ENCODE measurements at regions not wholly inside any gene's neighbourhood (a gene's known extent, or its start where the extent isn't known, plus 50 kb on each side); places are given as distances from the start of the nearest gene placed in this dataset.

DNA sequence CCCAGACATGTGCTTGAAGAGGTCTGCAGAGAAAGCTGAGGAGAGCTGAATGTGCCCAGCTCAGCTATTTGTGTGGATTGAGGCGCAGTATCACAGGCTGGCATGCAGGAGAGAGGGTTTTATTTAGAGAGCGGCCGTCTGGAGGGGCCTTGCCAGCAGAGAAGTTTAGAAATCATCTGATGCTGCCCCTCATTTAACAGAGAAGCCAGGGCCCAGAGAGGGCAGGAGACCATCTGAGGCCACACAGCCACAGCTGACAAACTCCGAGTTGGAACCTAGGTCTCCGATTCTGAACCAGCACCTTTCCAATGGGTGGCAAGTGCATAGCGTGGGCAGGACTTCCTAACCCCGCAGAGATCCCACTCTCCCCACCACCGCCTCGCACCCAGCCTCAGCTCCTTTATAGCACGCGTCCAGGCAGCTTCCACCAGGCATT lies 101.0 kb downstream of the LSM3 start:
- DNase-seq (ENCODE audit: low read depth): no peak
- TF ChIP-seq, protein P1, sequence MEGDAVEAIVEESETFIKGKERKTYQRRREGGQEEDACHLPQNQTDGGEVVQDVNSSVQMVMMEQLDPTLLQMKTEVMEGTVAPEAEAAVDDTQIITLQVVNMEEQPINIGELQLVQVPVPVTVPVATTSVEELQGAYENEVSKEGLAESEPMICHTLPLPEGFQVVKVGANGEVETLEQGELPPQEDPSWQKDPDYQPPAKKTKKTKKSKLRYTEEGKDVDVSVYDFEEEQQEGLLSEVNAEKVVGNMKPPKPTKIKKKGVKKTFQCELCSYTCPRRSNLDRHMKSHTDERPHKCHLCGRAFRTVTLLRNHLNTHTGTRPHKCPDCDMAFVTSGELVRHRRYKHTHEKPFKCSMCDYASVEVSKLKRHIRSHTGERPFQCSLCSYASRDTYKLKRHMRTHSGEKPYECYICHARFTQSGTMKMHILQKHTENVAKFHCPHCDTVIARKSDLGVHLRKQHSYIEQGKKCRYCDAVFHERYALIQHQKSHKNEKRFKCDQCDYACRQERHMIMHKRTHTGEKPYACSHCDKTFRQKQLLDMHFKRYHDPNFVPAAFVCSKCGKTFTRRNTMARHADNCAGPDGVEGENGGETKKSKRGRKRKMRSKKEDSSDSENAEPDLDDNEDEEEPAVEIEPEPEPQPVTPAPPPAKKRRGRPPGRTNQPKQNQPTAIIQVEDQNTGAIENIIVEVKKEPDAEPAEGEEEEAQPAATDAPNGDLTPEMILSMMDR (IDR thresholded peaks at IDR 0.05; ENCODE audit: insufficient read depth, low read depth, low read length): no peak
- no peak overlapping the region for H3K4me3 ChIP-seq (ENCODE audit: low read depth, low read length)

DNA sequence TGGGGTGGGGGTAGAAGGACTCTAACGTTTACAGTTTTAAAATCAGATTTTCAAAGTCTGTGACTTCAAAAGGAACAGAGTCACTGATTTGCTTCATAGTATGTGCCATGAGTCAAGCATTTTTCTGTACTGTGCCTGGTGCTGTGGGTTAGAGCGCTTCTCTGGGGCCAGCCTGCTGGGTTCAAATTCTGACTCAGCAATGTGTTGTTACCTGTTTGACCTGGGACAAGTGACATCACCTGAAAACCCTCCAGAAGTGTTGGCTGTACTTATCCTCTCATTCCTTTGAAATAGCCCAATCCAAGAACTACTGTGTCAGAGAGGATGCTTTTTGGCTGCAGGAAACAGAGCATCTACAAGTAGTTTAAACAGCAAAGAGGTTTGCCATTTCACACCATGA lies 101.7 kb downstream of the LSM3 start:
- no peak overlapping the region for H3K4me3 ChIP-seq (ENCODE audit: low read depth, low read length)
- TF ChIP-seq, protein P1 (IDR thresholded peaks at IDR 0.05; ENCODE audit: insufficient read depth, low read depth, low read length): no peak
- DNase-seq (ENCODE audit: low read depth): no peak

DNA sequence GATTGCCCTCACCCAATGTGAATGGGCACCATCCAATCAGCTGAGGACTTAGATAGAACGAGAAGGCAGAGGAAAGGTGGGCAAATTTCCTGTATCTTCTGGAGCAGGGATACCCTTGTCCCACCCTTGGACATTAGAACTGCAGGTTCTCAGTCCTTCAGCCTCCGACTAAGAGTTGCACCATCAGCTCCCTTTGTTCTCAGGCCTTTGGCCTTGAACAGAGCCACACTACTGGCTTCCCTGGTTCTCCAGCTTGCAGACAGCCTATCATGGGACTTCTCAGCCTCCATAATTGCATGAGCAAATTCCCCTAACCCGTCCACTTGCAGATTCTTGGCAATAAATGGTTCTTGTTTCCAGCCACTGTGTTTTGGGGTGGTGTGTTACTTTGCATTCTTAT lies 102.4 kb downstream of the LSM3 start:
- no peak for DNase-seq (ENCODE audit: low read depth)
- TF ChIP-seq, protein P1 (IDR thresholded peaks at IDR 0.05; ENCODE audit: insufficient read depth, low read depth, low read length): no peak
- no peak overlapping the region for H3K4me3 ChIP-seq (ENCODE audit: low read depth, low read length)

DNA sequence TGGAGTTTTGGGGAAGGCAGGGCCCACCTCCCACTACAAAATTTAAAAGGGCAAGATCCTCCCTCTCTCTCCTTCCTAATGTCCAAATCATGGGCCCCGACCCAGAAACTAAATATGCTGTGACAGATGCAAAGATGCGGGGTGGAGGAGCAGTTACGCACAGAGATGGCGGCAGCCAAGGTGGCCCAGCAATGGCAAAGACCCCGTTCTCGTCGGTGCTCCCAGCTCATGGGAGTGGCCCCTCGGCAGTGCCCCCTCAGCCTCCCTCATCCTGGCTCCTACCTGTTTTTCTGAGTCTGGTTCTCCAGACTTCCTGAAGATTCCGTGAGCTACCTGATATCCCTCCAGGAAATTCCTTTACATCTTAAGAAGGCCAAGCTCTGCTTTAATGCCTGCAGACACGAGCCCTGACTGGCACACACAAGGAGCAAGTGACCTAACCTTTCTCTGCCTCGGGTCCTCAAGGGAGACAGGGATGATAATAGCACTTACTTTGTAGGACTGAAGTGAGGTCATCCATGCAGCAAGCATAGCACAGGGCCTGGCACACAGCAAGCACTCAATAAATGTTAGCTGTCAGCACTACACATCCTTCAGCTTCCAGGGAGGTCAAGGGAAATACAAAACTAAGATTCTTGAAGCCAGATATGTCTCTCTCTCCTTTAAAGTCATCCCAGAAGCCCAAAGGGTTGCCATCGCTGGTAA lies 103.5 kb downstream of the LSM3 start:
- no peak overlapping the region for H3K4me3 ChIP-seq (ENCODE audit: low read depth, low read length)
- TF ChIP-seq, protein P1 (IDR thresholded peaks at IDR 0.05; ENCODE audit: insufficient read depth, low read depth, low read length): no peak
- DNase-seq (ENCODE audit: low read depth): no peak

DNA sequence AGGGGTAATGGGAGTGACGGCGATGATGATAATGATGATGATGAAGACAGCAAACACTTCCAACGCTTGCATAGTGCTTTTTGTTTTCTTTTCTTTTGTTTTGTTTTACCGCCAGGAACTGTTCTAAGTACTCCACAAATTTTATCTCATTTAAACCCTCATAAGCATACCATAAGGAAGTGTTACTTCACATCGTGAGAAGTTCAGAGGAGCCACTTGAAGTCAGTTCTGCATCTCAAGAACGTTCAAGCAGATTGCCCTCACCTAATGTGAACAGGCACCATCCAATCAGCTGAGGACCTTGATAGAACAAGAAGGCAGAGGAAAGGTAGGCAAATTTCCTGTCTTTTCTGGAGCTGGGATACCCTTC lies 104.1 kb downstream of the LSM3 start:
- H3K4me3 ChIP-seq (ENCODE audit: low read depth, low read length): no peak overlapping the region
- no peak for DNase-seq (ENCODE audit: low read depth)
- TF ChIP-seq, protein P1 (IDR thresholded peaks at IDR 0.05; ENCODE audit: insufficient read depth, low read depth, low read length): no peak

DNA sequence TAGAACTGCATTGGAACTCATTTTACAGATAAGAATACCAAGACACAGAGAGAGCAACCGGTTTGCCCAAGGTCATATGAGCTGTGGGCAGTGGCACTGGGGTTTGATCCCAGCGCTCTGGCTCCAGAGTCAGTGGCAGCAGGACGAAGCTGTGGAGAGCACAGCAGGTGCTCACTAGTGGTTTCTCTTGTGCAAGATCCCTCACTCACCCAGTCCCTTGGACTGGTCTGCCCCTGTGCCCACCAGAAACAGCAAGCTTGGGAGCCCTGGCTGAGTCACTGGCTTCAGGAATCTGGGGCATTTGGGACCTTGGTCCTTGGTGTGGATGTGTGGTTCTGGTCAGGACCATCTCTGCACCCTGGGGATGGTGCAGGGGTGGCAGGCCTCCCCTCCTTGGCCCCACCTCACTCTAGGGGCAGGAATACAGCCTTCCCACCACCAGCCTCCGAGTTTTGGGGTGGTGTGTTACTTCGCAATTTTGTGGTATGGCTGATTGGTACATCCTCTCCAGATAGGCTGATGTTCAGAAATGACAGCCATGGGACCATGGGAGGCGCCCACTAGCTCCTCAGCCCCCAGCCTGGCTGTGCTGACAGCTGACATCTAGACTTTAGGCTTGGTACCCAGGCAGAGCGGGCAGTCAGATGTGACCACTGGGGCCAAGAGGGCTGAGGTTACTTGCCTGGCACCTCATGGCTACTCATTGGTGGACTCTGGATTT lies 104.6 kb downstream of the LSM3 start:
- no peak overlapping the region for H3K4me3 ChIP-seq (ENCODE audit: low read depth, low read length)
- DNase-seq (ENCODE audit: low read depth): no peak
- TF ChIP-seq, protein P1 (IDR thresholded peaks at IDR 0.05; ENCODE audit: insufficient read depth, low read depth, low read length): no peak

Measured in fibroblast of villous mesenchyme (primary cell).